Endothelial cell of umbilical vein (primary cell): ENCODE measurements at regions not wholly inside any gene's neighbourhood (a gene's known extent, or its start where the extent isn't known, plus 50 kb on each side); places are given as distances from the start of the nearest gene placed in this dataset.

ENCODE experiments used
- BruUV-seq: library from RNA; stranded (reverse); fragments of 400-500 nt; replicated peaks from 2 replicates; lab custom pipeline; 2021; lab: Mats Ljungman, UMichigan
- CTCF ChIA-PET: fragments of 300-600, 350-600 bp; sonication (Branson Sonifier 250); formaldehyde crosslinking; loops from one replicate; lab custom pipeline; 2021; ENCODE audit warnings: antibody characterized with exemption, inconsistent platforms; lab: Charles Lee
- POLR2A ChIA-PET: fragments of 300-600, 350-600 bp; sonication (Branson Sonifier 250); formaldehyde crosslinking; loops from one replicate; lab custom pipeline; 2021; ENCODE audit warnings: antibody characterized with exemption, inconsistent platforms; lab: Charles Lee
- DNase-seq: peaks from one replicate; pipeline ENCODE4 v3.0.0-alpha.2; 2011; ENCODE audit warnings: low read depth, low spot score
- FAIRE-seq: peaks from 2 replicates; lab custom pipeline; 2011; peaks lifted over from hg19 to GRCh38; lab: Jason Lieb, UNC
- H2AFZ ChIP-seq: 2 replicates; pipeline ENCODE4 v1.6.0; 2012; ENCODE audit warnings: low read depth, low read length, control low read depth, inconsistent platforms
- H3K27ac ChIP-seq: 2 replicates; pipeline ENCODE4 v1.5.1; 2011; ENCODE audit warnings: low read depth, mild to moderate bottlenecking, control low read depth, low read length, moderate library complexity; ENCODE audit not compliant: insufficient read depth
- H3K27me3 ChIP-seq, 2 experiments: 2 replicates each; pipeline versions ENCODE4 v1.6.0 to v1.6.1; 2011; ENCODE audit warnings: low read length in 2 of 2, mixed read lengths in 1 of 2; ENCODE audit not compliant: control insufficient read depth in 2 of 2, insufficient read depth in 2 of 2
- H3K36me3 ChIP-seq, 2 experiments: 2 replicates in 1 of 2; 3 replicates in 1 of 2; pipeline ENCODE4 v1.5.1; 2011; ENCODE audit warnings: low read length in 2 of 2, mild to moderate bottlenecking in 1 of 2, moderate library complexity in 1 of 2; ENCODE audit not compliant: control insufficient read depth in 2 of 2, insufficient read depth in 2 of 2; ENCODE audit errors: extremely low read depth in 1 of 2
- H3K4me1 ChIP-seq: 3 replicates; pipeline ENCODE4 v1.5.1; 2011; ENCODE audit warnings: mild to moderate bottlenecking, low read length; ENCODE audit not compliant: control insufficient read depth, insufficient read depth; ENCODE audit errors: extremely low read depth
- H3K4me2 ChIP-seq: 2 replicates; pipeline ENCODE4 v1.6.1; 2011; ENCODE audit warnings: low read length, control low read depth, mixed read lengths; ENCODE audit not compliant: insufficient read depth
- H3K4me3 ChIP-seq, 3 experiments: fragments of 200-600 bp in 1 of 3; sonication (generic), shearing (Covaris generic) in 1 of 3; replicated peaks in 1 of 3; 2 replicates each; pipeline ENCODE4 v1.5.1; 2011 to 2016; ENCODE audit warnings: control low read depth in 3 of 3, low read length in 3 of 3, mild to moderate bottlenecking in 2 of 3, inconsistent platforms in 1 of 3, low read depth in 1 of 3, moderate library complexity in 1 of 3; ENCODE audit not compliant: insufficient read depth in 1 of 3
- H3K79me2 ChIP-seq: 2 replicates; pipeline ENCODE4 v1.6.0; 2012; ENCODE audit warnings: low read length, inconsistent platforms; ENCODE audit not compliant: control insufficient read depth, insufficient read depth
- H3K9ac ChIP-seq: replicated peaks from 2 replicates; pipeline ENCODE3; 2011; ENCODE audit warnings: low read length, control low read depth; ENCODE audit not compliant: insufficient read depth; ENCODE audit errors: extremely low read depth
- H3K9me1 ChIP-seq: replicated peaks from 3 replicates; pipeline ENCODE4 v1.6.0; 2011; ENCODE audit warnings: mild to moderate bottlenecking, low read length; ENCODE audit not compliant: control insufficient read depth, insufficient read depth; ENCODE audit errors: extremely low read depth
- H3K9me3 ChIP-seq: replicated peaks from 2 replicates; pipeline ENCODE4 v1.5.1; 2012; ENCODE audit warnings: low read length, inconsistent platforms; ENCODE audit not compliant: control insufficient read depth, insufficient read depth
- H4K20me1 ChIP-seq: replicated peaks from 2 replicates; pipeline ENCODE3; 2011; ENCODE audit warnings: mild to moderate bottlenecking, low read length; ENCODE audit not compliant: control insufficient read depth, insufficient read depth; ENCODE audit errors: extremely low read depth
- CTCF ChIP-seq, 2 donors: IDR thresholded peaks; 1 replicate in 1 of 2; 2 replicates in 1 of 2; pipeline ENCODE4 v1.5.1; 2011; ENCODE audit warnings: low read length in 2 of 2, mild to moderate bottlenecking in 2 of 2, moderate library complexity in 2 of 2, control low read depth in 1 of 2, inconsistent platforms in 1 of 2, low read depth in 1 of 2; ENCODE audit not compliant: insufficient read depth in 1 of 2; ENCODE audit errors: extremely low read depth in 1 of 2
- EZH2 ChIP-seq: IDR thresholded peaks from 2 replicates; pipeline ENCODE4 v1.6.1; 2012; ENCODE audit warnings: borderline replicate concordance, low read depth, mild to moderate bottlenecking, moderate library complexity, low read length, inconsistent platforms; ENCODE audit not compliant: severe bottlenecking
- FOS ChIP-seq: IDR thresholded peaks from 2 replicates; pipeline ENCODE4 v1.6.1; 2011; ENCODE audit warnings: mild to moderate bottlenecking, low read length, moderate library complexity, borderline replicate concordance; ENCODE audit not compliant: insufficient read depth
- JUN ChIP-seq: IDR thresholded peaks from 2 replicates; pipeline ENCODE4 v1.6.1; 2011; ENCODE audit warnings: borderline replicate concordance, low read depth; ENCODE audit not compliant: insufficient read length, insufficient read depth
- POLR2A ChIP-seq: IDR thresholded peaks from 2 replicates; pipeline ENCODE4 v1.6.1; 2012; ENCODE audit warnings: low read depth, mild to moderate bottlenecking, control low read depth, low read length
- dilution Hi-C: fragments of 300-500 bp; cut with MboI; formaldehyde crosslinking; loops from one replicate; pipeline ENCODE4 v1.15.0; 2019; ENCODE audit warnings: low sequenced_read_pairs; ENCODE audit not compliant: extremely low pct_ligation_motif_present
- intact Hi-C: fragments of 100-400 bp; cut with micrococcal nuclease; formaldehyde crosslinking; loops from one replicate; pipeline ENCODE4 v1.10.0; 2022

GRCh38 chr6:88502391-88502790 lies 336.2 kb upstream of the CNR1 start:
- DNase-seq (no peak), FAIRE-seq (no peak)
- dilution Hi-C loops = no loop called here
- BruUV-seq = no TSS peak
- ChIA-PET POLR2A (no interaction called here), CTCF (interaction anchor here (1.6 kb wide), 1 partner anchor 9 kb away, joined by 5 read pairs; no protein-coding TSS in a partner anchor)
- no peak overlapping the region for H3K27ac ChIP-seq
- no peaks in the 10 kb centered on the region for H3K9me1 ChIP-seq
- TF ChIP-seq JUN (no peak), POLR2A (no peak), EZH2 (no peak), FOS (no peak), CTCF (IDR thresholded peaks at IDR 0.05; ENCODE audit: extremely low read depth in 1 of 2, insufficient read depth in 1 of 2, low read depth in 1 of 2, low read length in 2 of 2) (no peak)
- no peak overlapping the region for H3K9ac ChIP-seq
- no peaks in the 10 kb centered on the region for H3K36me3 ChIP-seq
- no peaks in the 10 kb centered on the region for H3K27me3 ChIP-seq
- no peak overlapping the region for H3K4me3 ChIP-seq
- no peak overlapping the region for H3K4me2 ChIP-seq
- intact Hi-C loops = no loop called here
- H4K20me1 ChIP-seq = no peaks in the 10 kb centered on the region
- no peaks in the 10 kb centered on the region for H3K79me2 ChIP-seq
- H3K4me1 ChIP-seq = no peaks in the 10 kb centered on the region
- H3K9me3 ChIP-seq = no peaks in the 10 kb centered on the region
- H2AFZ ChIP-seq = no peak overlapping the region
